GM21529 (cell line): ENCODE measurements at regions not wholly inside any gene's neighbourhood (a gene's known extent, or its start where the extent isn't known, plus 50 kb on each side); places are given as distances from the start of the nearest gene placed in this dataset.

Source experiments
- ATAC-seq: cut with Tn5 transposase; IDR thresholded peaks from one replicate; pipeline ENCODE4 v1.9.1; 2021; ENCODE audit not compliant: unreplicated experiment

GRCh38 chr2:145253492-145253891 lies 733.6 kb upstream of the ZEB2 start:
- no peak for ATAC-seq

- ATAC-seq: no peak
Measured at GRCh38 chr2:145245268-145245870, 725.5 kb upstream of the ZEB2 start.

- no peak for ATAC-seq
Measured at GRCh38 chr2:145235312-145235711, 715.4 kb upstream of the ZEB2 start.

GRCh38 chr2:145230546-145230945 lies 710.6 kb upstream of the ZEB2 start:
- ATAC-seq: no peak

- ATAC-seq: no peak
Measured at GRCh38 chr2:145228506-145228905, 708.6 kb upstream of the ZEB2 start.

GRCh38 chr2:145226901-145227300 lies 707.0 kb upstream of the ZEB2 start:
- ATAC-seq: no peak

GRCh38 chr2:145221516-145221915 lies 701.6 kb upstream of the ZEB2 start:
- no peak for ATAC-seq

- no peak for ATAC-seq
Measured at GRCh38 chr2:145221032-145221431, 701.1 kb upstream of the ZEB2 start.

GRCh38 chr2:145220496-145220895 lies 700.6 kb upstream of the ZEB2 start:
- ATAC-seq: no peak

- no peak for ATAC-seq
Measured at GRCh38 chr2:145207884-145208283, 688.0 kb upstream of the ZEB2 start.

- no peak for ATAC-seq
Measured at GRCh38 chr2:145206496-145207281, 686.8 kb upstream of the ZEB2 start.

GRCh38 chr2:145203891-145204290 lies 684.0 kb upstream of the ZEB2 start:
- no peak for ATAC-seq

- ATAC-seq: no peak
Measured at GRCh38 chr2:145199827-145200706, 680.1 kb upstream of the ZEB2 start.

GRCh38 chr2:145199042-145199441 lies 679.1 kb upstream of the ZEB2 start:
- no peak for ATAC-seq

GRCh38 chr2:145198555-145198954 lies 678.6 kb upstream of the ZEB2 start:
- ATAC-seq: no peak

- no peak for ATAC-seq
Measured at GRCh38 chr2:145197944-145198343, 678.0 kb upstream of the ZEB2 start.

GRCh38 chr2:145194673-145195072 lies 674.8 kb upstream of the ZEB2 start:
- no peak for ATAC-seq

- ATAC-seq: no peak
Measured at GRCh38 chr2:145190031-145190703, 670.2 kb upstream of the ZEB2 start.

GRCh38 chr2:145186303-145186702 lies 666.4 kb upstream of the ZEB2 start:
- no peak for ATAC-seq

- no peak for ATAC-seq
Measured at GRCh38 chr2:145185696-145186095, 665.8 kb upstream of the ZEB2 start.
